AG09309 (cell line): ENCODE measurements at regions not wholly inside any gene's neighbourhood (a gene's known extent, or its start where the extent isn't known, plus 50 kb on each side); places are given as distances from the start of the nearest gene placed in this dataset.
A peak's percentile ranks its signal among the peaks of the same experiment; 100 is the strongest.

Experiments
- DNase-seq: peaks from one replicate; pipeline ENCODE4 v3.0.0-alpha.2; 2010; ENCODE audit warnings: low read depth
- H3K4me3 ChIP-seq: 2 replicates; pipeline ENCODE4 v1.5.1; 2011; ENCODE audit warnings: mild to moderate bottlenecking, low read depth, low read length, moderate library complexity; ENCODE audit not compliant: control insufficient read depth
- CTCF ChIP-seq: IDR thresholded peaks from 2 replicates; pipeline ENCODE4 v1.5.1; 2011; ENCODE audit warnings: mild to moderate bottlenecking, low read depth, low read length, inconsistent platforms; ENCODE audit not compliant: insufficient read depth, control insufficient read depth; ENCODE audit errors: missing control alignments

GRCh38 chr22:23389271-23390071 is 190.6 kb downstream of the IGLL1 start:
- H3K4me3 ChIP-seq, result no peak overlapping the region
- no peak for DNase-seq
- no peak for TF ChIP-seq CTCF

- no peak overlapping the region for H3K4me3 ChIP-seq
- no peak for TF ChIP-seq CTCF
- DNase-seq, result no peak
Observed at GRCh38 chr22:23388517-23388890, 191.6 kb downstream of the IGLL1 start.

GRCh38 chr22:23387827-23388516 is 192.1 kb downstream of the IGLL1 start:
- H3K4me3 ChIP-seq, result no peak overlapping the region
- TF ChIP-seq CTCF, result no peak
- no peak for DNase-seq

GRCh38 chr22:23386822-23387580 is 193.1 kb downstream of the IGLL1 start:
- no peak overlapping the region for H3K4me3 ChIP-seq
- no peak for TF ChIP-seq CTCF
- no peak for DNase-seq

GRCh38 chr22:23385678-23386631 is 194.1 kb downstream of the IGLL1 start:
- DNase-seq, result peak; percentile 23
- no peak overlapping the region for H3K4me3 ChIP-seq
- TF ChIP-seq CTCF, result peak; percentile 99
